Choroid plexus epithelial cell (primary cell): ENCODE measurements at regions not wholly inside any gene's neighbourhood (a gene's known extent, or its start where the extent isn't known, plus 50 kb on each side); places are given as distances from the start of the nearest gene placed in this dataset.

ENCODE experiments used
- DNase-seq: peaks from one replicate; pipeline ENCODE4 v3.0.0-alpha.2; 2010; ENCODE audit warnings: low read depth
- H3K4me3 ChIP-seq: 2 replicates; pipeline ENCODE4 v1.5.1; 2011; ENCODE audit warnings: low read depth, mild to moderate bottlenecking, control low read depth, low read length, moderate library complexity
- TF ChIP-seq, protein P1 (sequence below): conservative IDR thresholded peaks from 2 replicates; pipeline ENCODE4 v1.5.1; 2011; ENCODE audit warnings: low read depth, mild to moderate bottlenecking, control low read depth, inconsistent platforms, low read length, moderate library complexity

DNA sequence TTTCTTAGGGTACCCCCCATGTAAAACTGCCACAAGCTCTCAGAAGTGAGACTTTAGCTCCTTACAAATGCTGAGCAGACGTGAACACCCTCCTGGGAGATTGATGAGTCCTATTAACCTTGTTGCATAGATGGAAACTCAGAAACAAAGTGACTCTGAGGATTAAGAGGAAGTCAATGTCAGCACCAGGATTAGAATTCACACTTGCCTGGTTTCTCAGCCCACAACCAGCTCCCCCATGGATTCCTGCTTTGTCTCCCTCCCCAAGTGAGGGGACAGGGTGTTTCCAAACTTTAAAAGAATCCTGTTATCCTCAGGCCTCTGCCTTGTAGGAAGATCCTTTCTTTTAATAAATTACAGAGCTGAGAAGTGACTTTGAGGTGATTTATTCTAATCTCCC, 324.4 kb downstream of the NDFIP2 start:
- no peak overlapping the region for H3K4me3 ChIP-seq
- DNase-seq: no peak
- TF ChIP-seq, protein P1, sequence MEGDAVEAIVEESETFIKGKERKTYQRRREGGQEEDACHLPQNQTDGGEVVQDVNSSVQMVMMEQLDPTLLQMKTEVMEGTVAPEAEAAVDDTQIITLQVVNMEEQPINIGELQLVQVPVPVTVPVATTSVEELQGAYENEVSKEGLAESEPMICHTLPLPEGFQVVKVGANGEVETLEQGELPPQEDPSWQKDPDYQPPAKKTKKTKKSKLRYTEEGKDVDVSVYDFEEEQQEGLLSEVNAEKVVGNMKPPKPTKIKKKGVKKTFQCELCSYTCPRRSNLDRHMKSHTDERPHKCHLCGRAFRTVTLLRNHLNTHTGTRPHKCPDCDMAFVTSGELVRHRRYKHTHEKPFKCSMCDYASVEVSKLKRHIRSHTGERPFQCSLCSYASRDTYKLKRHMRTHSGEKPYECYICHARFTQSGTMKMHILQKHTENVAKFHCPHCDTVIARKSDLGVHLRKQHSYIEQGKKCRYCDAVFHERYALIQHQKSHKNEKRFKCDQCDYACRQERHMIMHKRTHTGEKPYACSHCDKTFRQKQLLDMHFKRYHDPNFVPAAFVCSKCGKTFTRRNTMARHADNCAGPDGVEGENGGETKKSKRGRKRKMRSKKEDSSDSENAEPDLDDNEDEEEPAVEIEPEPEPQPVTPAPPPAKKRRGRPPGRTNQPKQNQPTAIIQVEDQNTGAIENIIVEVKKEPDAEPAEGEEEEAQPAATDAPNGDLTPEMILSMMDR: no peak

DNA sequence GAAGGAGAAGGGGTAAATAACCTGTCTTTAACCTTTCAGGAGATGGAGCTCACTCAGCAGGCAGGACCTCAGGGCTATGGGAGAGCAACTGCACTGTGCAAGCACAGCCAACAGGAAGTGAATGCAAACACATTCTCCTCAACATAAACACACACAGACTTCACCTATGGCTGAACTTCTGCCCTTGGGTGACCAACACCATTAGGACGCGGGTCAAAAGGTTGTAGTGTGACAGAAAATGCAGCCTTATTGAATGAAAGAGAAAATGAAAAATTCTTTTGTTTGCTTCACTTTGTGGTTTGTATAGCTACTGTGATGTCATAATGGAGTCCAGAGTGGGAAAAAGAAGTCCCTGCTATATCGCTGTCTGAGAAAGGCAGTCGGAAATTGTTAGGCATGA, 323.0 kb downstream of the NDFIP2 start:
- H3K4me3 ChIP-seq: no peak overlapping the region
- DNase-seq: no peak
- TF ChIP-seq, protein P1: no peak

DNA sequence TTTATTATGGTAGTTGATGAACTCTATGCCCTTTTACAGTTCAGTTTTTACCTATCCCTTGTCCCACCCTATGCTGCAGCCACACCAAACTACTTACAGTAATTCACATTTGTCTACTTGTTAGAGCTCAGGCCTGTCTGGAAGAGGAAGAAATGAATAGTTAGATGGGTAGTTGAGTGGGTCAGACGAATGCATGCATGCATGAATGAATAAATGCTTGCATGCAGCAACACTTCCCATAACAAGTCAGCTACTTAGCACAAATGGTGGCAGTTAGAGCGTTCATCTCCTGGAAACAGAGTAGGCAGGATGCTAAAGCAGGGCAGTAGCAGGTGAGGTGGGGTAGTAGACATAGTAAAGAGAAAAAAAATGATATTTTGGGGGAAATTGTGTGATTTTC, 322.3 kb downstream of the NDFIP2 start:
- TF ChIP-seq, protein P1: no peak
- no peak for DNase-seq
- H3K4me3 ChIP-seq: no peak overlapping the region

DNA sequence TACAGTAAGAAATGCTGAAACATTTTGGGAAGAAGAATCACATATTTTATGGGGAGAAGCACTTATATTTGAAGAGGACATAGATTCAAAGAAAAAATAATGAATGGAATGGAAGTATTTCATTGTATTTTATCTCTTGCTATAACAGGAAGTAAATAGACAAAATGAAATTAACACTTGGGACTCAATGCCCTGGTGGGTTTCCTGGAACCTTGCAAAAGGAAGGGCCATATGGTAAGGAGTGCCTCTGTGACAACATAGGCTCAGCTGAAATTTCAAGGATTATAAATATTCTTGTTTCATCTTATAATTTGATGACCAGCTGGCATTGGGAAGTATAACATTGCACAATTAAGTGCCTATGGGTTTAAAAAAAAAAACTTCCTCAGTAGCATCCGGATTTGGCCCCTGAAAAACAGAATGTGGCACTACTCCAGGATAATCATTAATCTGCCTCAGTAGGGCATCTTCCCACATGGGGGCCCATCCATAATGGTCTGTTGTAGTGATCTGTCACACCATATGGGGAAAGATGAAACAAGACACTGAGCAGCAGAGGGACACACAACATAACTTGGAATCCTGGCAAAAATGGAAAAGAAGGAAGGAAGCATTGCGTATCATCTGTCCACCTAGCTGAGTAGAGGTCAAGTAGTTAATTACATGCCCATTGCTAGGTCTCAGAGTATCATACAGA, 321.6 kb downstream of the NDFIP2 start:
- no peak overlapping the region for H3K4me3 ChIP-seq
- no peak for DNase-seq
- TF ChIP-seq, protein P1: no peak

DNA sequence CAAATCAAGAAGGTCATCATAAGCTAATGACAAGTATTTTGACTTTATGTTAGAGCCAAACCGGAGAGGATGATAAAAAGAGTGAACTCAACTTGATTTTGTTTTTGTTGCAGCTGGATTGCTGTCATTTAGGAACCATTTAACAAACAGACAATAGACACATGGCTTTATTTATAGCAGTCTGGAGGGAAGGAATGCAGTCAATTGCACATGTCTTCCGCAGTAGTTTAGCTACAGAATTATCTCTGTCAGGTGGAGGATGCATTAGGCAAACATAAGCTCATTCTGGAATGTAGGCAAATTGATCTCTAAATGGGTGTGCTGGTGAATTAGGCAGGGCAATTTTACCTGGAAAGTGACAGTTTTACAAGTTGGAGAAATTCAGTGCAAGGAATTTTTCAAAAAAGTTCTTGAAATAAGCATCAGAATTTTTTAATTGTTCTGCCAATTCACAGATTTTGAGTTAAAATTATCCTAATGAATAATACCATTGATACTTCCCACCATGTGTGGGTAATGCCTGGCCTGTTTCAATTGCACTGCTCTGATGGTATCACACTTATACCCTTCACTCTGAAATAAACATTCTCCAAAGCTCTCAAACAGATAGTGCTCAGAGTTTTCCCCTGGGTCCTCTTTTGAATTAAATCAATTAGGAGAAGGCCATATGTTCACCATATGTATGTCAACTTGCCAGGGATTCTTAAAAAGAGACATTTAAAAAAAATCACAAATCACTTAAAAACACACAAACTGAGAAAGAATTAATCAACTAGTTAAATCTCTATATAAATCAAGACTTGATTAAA, 318.3 kb downstream of the NDFIP2 start:
- DNase-seq: no peak
- TF ChIP-seq, protein P1: no peak
- H3K4me3 ChIP-seq: no peak overlapping the region

DNA sequence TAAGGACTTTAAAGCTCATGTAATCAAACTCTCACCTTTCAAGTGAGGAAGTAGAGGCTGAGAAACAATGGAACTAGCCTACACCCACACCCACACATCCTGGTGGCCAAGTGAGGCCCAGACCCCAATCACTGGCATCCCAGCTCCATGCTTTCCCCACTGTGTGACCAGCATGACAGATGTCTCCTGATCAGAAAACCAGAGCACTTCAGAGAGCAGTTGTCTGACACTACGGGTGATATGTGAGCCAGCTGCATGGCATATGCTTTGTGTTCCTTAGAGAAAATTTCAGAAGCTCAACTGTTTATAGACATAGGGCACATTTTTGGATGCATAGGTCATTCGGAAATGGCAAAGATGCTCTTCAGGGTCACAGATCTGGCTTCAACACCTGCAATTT, 315.2 kb downstream of the NDFIP2 start:
- TF ChIP-seq, protein P1: no peak
- DNase-seq: no peak
- no peak overlapping the region for H3K4me3 ChIP-seq
